CD4-positive, alpha-beta T cell treated with Interferon alpha-2 for 1 hour (primary cell): ENCODE measurements at regions not wholly inside any gene's neighbourhood (a gene's known extent, or its start where the extent isn't known, plus 50 kb on each side); places are given as distances from the start of the nearest gene placed in this dataset.

ENCODE experiments used
- DNase-seq, 2 donors: peaks; one replicate each; pipeline ENCODE4 v3.0.0-alpha.2; 2020 to 2022

DNA sequence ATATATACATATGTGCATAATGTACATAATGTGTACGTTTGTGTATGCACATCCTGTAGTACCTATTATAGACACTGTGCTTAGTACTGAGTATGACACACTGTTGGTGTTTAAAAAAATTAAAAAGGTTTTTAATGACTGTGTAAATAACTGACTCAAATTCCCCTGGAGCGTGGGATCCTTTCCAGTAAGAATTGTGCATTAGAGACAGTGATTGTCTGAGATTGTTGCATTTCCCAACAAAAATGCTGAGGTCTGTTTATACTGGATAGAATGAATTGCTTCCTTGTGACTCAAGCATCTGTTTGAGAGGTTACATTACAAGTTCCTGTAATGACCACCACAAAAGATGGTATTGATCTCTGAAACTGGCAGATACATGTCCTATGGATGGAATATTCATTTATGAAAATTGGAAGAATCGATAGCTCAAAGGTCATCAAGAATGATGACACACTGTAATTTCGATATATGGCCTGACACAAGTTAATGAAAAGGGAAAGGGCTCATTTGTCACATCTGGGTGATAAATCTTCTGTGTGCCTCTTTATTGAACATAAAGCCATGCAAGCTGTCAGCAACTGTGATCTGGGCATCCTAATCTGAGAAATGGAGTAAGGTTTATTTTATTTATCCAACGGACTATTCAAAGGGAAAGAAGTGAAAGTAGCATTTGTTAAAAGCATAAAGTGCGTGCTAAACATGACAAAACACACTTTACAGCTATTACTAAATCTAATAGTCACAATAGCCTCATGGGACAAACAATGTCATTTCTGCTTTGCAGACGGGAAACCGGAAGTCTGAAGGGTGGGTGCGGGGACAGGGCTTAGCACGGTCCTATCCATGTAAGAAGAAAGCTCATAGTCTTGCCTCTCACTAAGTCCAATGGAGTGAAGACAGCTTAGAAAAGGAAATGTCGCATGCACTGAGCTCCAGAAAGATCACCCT lies 228.8 kb downstream of the CDH11 start:
- DNase-seq = no peak

DNA sequence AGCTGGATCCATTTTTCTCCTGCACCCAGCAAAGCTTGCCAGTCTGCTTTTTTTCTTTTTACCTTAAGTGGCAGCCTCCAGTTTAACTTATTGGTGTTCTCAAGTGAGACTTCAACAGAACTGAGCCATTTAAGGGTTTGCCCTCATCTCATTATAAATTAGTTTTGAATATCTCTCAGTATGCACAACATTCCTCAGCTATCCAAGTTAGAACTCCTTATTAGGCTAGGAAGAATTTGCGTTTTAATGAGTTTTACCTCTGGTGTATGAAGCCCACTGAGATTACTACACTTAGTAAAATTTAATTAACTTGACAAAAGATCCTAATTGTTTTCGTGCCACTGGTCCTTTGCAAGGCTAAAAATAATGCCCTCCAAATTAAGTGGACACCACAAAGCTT lies 232.4 kb downstream of the CDH11 start:
- DNase-seq = no peak

DNA sequence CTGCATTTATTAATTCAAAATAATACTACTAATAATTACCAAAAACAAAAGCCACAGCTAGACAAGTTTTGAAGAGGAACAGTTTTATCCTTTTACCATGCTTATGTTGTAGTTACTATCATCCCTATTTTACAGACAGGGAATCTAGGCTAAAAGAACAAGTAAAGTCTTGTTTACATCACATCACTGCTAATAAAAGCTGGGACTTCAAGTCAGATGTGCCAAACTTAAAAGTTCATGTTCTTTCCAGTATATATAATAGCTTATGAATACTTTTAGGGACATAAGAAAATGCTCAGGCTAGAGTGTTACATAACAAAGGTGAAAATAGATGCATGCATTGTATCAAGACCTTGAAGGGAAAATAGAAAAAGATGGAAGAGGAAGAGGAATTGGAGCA lies 234.2 kb downstream of the CDH11 start:
- no peak for DNase-seq

DNA sequence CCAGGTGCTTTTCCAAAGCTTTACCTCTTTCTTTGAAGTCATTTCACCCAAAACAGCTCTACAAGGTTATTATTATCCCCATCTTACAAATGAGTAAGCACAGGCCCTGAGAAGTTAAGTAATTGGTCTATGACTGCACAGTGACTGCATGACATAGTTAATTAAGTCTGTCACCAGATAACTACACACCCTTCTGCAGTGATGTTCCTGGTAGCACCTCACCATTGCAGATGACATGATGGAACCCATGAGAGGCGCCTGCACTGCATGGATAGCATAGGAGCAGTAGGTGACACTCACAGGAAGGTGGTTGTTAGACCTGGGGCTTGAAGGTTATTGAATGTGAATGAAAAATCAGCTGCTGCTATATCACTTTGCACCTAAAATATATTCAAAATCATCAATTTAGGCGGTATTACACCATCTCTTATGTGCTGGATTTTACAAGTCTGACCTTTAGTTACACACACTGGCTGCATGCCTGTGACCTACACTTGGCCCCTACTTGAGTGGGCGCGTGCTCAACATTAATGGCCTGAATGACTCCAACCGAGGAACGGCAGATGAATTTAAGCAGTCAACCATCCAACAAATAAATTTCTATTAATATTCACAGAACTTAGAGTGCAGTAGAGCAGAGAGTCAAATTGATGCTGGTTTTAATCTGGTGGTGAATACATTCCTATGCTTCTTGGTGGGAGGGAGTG lies 239.6 kb downstream of the CDH11 start:
- DNase-seq = no peak

DNA sequence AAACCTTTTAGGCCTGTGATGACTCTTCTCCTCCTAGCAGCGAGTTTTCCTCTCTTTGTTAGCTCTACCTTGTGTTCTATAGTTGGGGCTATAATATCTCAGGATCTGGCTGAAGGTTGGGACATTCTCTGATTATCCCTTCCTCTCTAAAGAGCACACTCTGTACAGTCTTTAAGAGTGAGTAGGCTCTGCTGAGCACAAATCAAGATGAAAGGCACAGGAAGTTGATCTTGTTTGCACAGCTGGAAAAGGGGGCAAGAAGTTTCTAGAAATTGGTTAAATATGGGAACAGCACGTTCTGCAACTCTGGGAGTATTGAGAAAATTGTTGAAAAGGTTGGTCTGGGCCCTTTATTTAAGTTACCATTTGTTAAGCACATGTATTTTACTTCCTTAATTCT lies 240.9 kb downstream of the CDH11 start:
- no peak for DNase-seq

DNA sequence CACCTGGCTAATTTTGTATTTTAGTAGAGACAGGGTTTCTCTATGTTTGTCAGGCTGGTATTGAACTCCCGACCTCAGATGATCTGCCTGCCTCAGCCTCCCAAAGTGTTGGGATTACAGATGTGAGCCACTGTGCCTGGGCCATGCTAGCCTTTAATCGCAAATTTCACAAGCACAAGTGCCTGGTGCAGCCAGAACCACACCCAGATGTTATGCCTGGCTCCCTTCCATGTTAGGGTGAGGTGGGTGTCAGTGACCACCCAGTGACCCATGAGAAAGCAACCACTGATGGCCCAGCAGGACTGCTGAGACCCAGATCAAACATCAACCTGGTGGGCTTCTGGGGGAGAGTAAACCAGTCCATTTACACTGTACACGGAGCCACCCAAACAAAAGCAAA lies 241.9 kb downstream of the CDH11 start:
- no peak for DNase-seq

DNA sequence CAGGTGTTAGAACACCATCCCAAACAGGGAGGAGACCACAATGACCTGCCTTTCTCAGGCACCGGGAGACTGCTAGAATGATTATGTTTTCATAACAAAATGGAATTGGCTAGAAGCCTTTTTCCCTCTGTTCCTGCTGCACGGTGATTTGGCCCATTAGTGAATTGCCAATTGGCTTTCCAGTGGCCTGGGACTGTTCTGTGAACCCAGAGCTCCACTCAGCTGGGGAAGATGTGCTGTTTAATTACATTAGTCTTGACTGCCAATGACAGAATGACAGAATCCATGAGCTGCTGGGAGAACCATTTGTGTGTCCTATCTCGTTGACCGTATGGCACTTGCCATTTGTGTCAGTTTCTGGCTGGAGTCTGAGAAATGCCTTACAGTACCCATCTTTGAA lies 242.9 kb downstream of the CDH11 start:
- no peak for DNase-seq

DNA sequence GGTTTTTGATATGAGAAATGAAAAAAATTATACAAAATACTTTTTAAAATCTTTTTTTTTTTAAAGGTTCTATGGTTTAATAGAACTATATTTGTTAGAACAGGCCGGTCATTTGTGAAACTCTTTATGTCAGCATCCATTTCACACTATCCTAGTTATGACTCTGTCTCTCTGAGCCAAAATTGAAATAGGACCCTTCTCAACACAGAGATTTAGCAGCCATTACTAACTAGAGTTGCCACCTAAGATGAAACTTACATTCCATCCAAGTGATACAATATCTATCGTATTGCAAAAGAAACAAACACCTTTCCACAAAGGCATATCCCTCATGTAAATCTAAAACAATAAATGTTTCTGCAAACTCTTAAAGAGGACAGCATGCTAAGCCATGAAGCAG lies 249.8 kb downstream of the CDH11 start:
- no peak for DNase-seq

DNA sequence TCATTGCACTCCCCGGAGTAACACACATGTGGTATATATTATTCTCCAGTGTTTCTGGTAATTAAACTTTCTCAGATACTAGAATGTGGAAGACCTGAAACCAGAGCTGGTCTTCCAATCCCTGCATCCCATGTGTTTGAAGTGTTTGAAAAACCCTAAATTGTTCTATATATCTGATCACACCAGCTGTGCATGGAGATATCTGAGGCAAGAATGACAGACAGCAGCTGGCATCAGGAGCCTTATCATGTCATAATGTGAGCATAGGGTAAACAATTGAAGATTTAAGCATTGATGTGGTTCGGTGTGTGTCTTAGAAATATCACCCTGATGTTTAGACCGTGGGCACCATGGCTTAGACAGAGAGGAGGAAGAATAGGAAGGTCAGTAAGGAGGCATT lies 251.0 kb downstream of the CDH11 start:
- DNase-seq = no peak

DNA sequence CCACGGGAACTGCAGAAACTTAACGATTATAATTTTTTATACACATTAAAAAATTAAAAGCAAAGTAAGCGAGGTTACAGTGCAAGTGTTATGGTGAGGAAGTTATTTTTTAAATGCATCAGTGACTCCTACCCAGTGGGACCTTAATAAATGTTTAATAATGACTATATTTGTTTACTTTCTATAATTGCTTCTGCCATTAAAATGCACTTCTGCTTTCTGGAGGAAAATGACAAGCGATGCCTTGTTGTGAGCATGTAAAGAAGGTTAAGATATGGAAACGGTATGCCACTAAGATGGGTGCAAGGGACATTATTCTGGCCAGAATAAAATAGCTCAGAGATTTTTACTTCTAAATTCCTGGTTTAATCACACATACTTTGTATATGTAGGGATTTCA lies 252.1 kb downstream of the CDH11 start:
- no peak for DNase-seq

DNA sequence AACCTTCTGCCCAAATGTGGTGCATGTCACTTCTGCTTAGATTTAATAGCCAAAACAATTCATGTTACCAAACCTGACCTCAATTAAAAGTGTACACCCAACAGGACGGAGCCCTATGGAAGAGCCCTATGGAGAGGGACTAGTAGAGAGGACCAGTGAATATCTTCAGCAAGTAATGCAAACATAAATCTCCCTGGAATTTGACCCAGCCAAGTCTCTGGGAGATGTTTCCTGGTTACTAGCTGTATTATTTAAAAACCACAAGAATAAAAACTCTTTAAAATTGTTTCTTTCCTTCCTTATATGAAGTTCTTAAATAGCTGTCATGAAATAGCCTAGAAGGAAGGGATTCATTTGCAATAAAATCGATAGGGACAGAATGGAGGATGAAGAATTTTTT lies 255.8 kb downstream of the CDH11 start:
- no peak for DNase-seq

DNA sequence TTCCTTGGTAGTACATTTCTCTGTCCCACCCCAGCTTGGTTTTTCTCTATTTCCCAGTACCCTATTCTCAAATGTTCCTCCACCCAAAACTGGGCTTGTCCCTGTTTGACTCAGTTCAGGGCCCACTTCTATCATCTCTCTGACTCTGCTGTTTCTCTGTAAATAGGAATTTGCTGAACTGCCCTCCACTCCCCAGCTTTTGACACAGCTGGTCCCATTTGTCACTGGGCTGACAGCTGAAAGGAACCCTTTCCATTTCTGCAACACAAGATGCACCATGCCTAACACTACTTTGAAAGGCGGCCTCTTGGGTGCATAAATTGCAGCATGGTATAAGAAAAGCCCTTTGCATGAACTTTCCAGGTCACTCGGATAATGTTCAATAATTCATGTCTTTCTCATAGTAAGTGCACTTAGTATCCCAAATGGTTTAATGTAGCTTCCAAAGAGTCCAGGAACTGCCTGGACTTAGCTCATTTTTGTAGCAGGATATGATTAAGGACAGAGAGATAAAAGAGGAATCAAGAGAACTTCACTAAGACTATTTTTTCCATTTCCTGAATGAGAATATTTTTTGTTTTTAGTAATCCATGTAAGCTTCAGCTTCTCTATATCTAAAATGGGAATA lies 256.7 kb downstream of the CDH11 start:
- DNase-seq = no peak

DNA sequence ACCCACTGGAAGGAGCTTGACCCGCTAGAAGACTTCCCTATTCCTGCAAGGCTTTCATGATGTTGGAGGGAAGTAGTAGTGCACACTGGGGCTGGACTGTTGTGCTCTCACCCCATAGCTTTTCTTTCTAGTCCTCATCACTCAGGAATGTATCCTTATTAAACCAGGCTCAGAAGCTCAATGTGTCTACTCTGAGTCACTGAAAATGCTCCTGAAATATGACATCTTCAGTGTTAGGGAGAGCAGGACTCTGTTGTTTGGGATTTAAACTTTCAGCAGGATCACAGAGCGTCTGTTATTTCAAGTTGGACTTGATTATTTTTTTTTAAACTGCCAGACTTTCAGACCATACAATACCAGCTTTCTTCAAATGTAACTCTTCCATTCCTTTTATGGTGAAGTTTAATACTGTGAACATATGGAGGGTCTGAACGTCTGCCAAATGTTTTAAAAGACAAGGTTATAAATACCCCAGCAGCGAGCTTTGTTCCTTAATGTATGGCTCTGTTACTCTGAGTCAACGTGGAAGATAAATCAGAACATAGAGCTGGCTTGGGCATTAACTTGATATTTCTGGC lies 257.5 kb downstream of the CDH11 start:
- no peak for DNase-seq

DNA sequence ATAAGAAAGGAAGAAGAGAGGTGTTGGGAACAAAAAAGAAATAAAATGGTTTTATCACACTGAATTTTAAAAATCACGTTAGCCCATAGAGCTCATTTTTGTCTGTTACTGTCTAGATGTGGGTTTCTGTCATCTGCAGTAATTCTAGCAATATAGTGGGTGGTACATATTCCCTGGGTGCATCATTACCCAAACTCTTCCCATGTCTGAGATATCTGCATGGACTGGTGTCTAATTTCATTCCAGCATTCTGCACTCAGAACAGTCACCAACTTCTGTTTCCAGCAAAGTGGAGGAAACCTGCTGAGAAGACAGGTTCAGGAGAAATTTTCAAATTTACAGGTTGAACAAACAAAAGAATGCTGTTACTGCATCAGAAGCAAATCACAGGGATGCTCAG lies 263.8 kb downstream of the CDH11 start:
- no peak for DNase-seq

DNA sequence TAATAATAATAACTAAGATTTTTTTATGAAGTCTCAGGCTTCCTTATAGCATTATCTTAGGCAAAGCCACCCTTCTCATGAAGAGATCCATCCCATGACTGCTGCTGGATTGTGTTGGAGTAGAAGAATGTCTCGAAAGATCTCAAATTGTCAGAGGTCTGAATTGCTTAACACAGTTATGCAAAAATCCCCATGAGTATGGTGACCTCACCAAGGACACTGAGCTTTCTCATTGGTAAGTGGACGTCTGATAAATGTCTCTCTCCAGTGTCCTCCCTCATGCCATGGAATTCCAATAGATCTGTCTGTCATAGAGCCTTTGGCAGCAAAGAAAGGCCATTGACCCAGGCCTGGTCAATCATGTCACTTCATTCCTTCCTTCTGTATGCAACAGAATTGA lies 264.5 kb downstream of the CDH11 start:
- DNase-seq = no peak

DNA sequence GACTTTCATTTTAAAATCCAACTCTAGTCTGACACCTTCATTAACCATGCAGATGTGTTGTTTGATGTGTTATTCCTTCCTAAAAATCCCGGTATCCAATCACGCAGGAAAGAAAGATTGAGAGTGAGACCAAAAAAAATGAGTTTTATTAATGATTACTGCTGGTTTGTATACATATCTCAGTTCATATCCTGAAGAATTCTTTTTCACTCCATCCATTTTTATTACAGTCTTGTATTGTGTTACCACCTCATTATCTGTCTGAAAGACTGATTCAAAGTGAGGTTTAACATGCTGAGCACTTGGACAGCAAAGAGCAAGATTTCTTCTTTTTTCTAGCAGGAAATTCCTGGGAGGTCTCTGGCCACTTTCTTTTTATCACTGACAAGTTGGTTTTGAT lies 268.3 kb downstream of the CDH11 start:
- no peak for DNase-seq

DNA sequence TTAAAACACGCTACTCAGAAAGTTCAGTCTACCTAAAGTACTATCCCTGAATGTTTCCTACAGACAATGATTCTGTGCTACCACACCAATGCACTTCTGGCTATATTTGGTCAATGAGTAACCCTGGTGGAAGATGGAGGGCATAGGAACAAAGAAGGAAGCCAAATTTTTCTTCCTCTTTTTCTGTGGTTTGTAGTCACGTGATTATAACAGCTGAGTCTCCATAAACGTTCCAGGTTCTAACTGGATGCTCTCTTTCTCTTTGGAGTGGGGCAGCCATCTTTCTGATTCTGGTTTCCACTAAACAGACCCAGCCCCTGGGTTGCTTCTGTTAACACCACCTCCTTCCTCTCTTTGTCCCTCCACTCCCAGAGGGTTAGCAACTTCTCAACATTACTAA lies 274.9 kb downstream of the CDH11 start:
- DNase-seq = no peak

DNA sequence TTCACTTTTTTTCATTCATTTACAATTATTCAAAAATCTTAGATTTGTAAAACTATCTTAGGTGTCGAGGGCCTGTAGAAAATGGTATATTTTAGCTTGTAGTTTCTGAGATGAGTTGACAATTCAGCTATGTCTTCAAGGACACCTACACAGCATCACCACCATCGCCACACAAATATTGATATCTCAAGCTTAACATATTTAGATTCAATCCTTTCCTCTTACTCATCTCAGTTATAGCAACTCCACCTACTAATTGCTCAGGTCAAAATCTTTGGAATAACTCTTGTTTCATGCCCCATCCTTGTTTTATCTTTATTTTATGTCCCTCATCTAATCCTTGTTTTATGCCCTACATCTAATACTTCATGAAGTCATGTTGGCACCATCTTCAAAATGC lies 276.8 kb downstream of the CDH11 start:
- no peak for DNase-seq

DNA sequence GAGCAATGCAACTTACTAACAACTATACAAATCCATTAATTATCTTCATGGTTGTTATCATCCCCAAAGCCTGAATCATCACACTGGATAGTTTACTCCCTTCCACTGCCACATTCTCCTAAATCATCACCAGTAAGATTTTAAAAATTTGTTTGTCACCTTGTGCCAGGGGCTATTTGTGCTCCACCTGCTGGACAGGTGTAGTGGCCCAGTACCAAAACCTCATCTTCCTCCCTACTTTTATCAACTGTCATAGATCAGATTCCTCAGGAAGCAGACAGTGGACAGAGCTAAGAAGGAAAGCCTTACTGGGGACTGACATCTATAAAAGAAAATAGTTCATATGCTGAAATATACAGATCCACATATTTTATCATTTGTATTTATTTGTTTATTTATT lies 280.4 kb downstream of the CDH11 start:
- DNase-seq = no peak

DNA sequence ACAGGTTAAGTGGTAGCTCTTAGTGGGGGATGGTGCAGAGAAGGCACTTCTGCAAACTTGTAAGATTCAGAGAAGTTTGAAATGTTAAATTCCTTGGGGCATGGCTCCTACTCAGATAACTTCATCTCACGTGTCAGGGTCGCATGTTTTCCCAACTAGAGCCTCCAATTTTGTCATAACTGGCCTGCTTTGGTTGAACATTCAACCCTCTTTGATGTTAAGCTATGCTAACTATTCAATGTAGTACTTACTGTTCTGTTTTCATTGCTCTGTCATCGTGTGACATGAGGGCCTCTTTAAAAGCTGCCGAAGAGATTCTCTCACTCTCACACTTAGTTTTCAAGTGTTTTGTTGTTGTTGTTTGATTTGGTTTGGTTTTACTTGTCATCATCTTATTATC lies 280.8 kb downstream of the CDH11 start:
- no peak for DNase-seq

DNA sequence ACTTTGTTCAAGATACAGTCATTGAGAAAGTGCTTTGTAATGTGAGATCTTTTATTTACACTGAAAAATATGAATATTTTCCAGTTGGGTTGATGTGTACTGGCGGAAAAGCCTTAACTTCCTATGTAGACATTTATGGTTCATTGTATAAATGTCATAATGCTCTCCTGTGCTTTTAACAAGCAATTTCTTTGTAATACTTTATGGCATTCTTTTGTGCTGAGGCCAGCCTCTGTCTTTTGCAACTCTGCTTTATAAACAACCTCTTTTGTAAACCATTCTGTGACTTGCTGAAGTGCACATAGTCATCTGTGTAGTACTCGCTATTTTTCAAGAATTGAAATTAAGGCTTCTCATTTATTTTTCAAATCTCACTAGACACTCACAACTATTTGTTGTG lies 291.2 kb downstream of the CDH11 start:
- DNase-seq = no peak

DNA sequence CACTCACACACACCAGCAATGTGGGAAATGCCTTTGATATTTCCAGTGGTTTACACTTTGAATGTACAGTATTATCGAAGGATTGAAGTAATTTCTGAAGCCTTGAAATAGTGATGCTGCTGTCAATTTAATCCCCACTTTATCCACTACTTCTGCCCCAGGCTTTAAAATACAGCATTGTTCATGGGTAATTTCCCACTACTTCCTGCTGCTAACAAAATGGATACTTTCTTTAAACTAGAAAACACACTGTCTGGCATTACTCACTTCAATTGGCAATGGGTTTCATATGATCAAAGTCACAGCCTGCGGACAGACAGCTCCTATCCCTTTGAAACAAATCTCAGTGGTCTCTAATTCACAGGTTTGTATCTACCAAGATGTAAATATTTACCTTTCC lies 292.2 kb downstream of the CDH11 start:
- DNase-seq = no peak

DNA sequence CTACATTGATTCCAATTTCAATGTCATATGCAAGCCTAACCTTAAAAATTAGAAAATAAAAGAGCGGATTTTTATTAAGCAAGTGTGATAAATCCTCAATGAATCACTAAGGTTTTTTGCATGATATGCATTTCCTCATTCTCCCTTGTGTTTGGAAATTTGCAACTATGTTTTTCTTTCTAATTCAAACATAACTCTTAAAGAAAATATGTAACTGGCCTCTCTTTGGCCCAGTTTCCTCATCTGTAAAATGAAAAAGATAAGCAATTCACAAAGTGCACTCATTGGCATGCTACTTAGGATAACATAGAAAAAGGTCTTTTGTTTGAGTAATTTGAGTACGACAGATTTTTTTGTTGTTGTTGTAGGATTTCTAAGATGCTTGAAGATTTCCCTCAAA lies 295.5 kb downstream of the CDH11 start:
- no peak for DNase-seq
